Neural crest cell (in vitro differentiated cells): ENCODE measurements at regions not wholly inside any gene's neighbourhood (a gene's known extent, or its start where the extent isn't known, plus 50 kb on each side); places are given as distances from the start of the nearest gene placed in this dataset.
"Not testable (repeated sequence)": the region's sequence is repeated elsewhere in the genome, so short reads cannot be mapped to it uniquely, and the experiment has no call there.

Experiments
- DNase-seq: peaks from one replicate; pipeline ENCODE4 v3.0.0; 2021; ENCODE audit warnings: low read depth, mixed read lengths, low spot score
- H3K27ac Mint-ChIP-seq: one replicate; pipeline ENCODE4 v1.8.0; 2021; ENCODE audit warnings: mild to moderate bottlenecking, mixed read lengths; ENCODE audit not compliant: unreplicated experiment
- H3K27me3 Mint-ChIP-seq: 2 replicates; pipeline ENCODE4 v1.8.0; 2021; ENCODE audit warnings: low read depth, mild to moderate bottlenecking, mixed read lengths
- H3K36me3 Mint-ChIP-seq: 2 replicates; pipeline ENCODE4 v1.8.0; 2021; ENCODE audit warnings: low read depth, mild to moderate bottlenecking, mixed read lengths
- H3K4me1 Mint-ChIP-seq: 2 replicates; pipeline ENCODE4 v1.8.0; 2021; ENCODE audit warnings: mixed read lengths
- H3K4me3 Mint-ChIP-seq: one replicate; pipeline ENCODE4 v1.8.0; 2021; ENCODE audit warnings: mild to moderate bottlenecking, mixed read lengths
- H3K9me3 Mint-ChIP-seq: 2 replicates; pipeline ENCODE4 v1.8.0; 2021; ENCODE audit warnings: mixed read lengths
- CTCF ChIP-seq: fragments of 200-600 bp; sonication (generic); conservative IDR thresholded peaks from 2 replicates; pipeline ENCODE4 v1.5.0; 2021; ENCODE audit warnings: antibody characterized with exemption, mild to moderate bottlenecking

GRCh38 chr16:54985156-54985555 lies 54.5 kb downstream of the IRX5 start:
- no peak for DNase-seq
- Mint-ChIP-seq H3K4me1 (peaks cover 73% of the 10 kb centered on the region), H3K27ac (peak overlapping the region; percentile 75), H3K9me3 (no peaks in the 10 kb centered on the region), H3K27me3 (peaks cover 3% of the 10 kb centered on the region), H3K36me3 (no peaks in the 10 kb centered on the region), H3K4me3 (no peak overlapping the region)
- TF ChIP-seq CTCF, result no peak

- H3K27me3 Mint-ChIP-seq, result peaks cover 3% of the 10 kb centered on the region
- H3K4me1 Mint-ChIP-seq, result peaks cover 72% of the 10 kb centered on the region
- no peak for DNase-seq
- H3K27ac Mint-ChIP-seq, result peak overlapping the region; percentile 62
- no peak overlapping the region for H3K4me3 Mint-ChIP-seq
- no peaks in the 10 kb centered on the region for H3K9me3 Mint-ChIP-seq
- TF ChIP-seq CTCF, result no peak
- no peaks in the 10 kb centered on the region for H3K36me3 Mint-ChIP-seq
Measured at GRCh38 chr16:54985668-54986067, 55.0 kb downstream of the IRX5 start.

GRCh38 chr16:54986409-54986808 lies 55.7 kb downstream of the IRX5 start:
- Mint-ChIP-seq H3K27ac (peak overlapping the region; percentile 62), H3K4me3 (peak overlapping the region; percentile 60), H3K27me3 (peaks cover 3% of the 10 kb centered on the region), H3K9me3 (no peaks in the 10 kb centered on the region), H3K4me1 (peaks cover 65% of the 10 kb centered on the region), H3K36me3 (no peaks in the 10 kb centered on the region)
- no peak for TF ChIP-seq CTCF
- no peak for DNase-seq

- no peaks in the 10 kb centered on the region for H3K36me3 Mint-ChIP-seq
- peak overlapping the region; percentile 72 for H3K4me3 Mint-ChIP-seq
- DNase-seq, result no peak
- peaks cover 3% of the 10 kb centered on the region for H3K27me3 Mint-ChIP-seq
- no peaks in the 10 kb centered on the region for H3K9me3 Mint-ChIP-seq
- peaks cover 58% of the 10 kb centered on the region for H3K4me1 Mint-ChIP-seq
- no peak overlapping the region for H3K27ac Mint-ChIP-seq
- no peak for TF ChIP-seq CTCF
Measured at GRCh38 chr16:54987081-54987480, 56.4 kb downstream of the IRX5 start.

- no peaks in the 10 kb centered on the region for H3K9me3 Mint-ChIP-seq
- H3K4me3 Mint-ChIP-seq, result no peak overlapping the region
- DNase-seq, result no peak
- peaks cover 26% of the 10 kb centered on the region for H3K4me1 Mint-ChIP-seq
- H3K27me3 Mint-ChIP-seq, result peaks cover 10% of the 10 kb centered on the region
- TF ChIP-seq CTCF, result no peak
- no peaks in the 10 kb centered on the region for H3K36me3 Mint-ChIP-seq
- H3K27ac Mint-ChIP-seq, result no peak overlapping the region
Measured at GRCh38 chr16:54991525-54991924, 60.9 kb downstream of the IRX5 start.

- not testable (repeated sequence) for H3K36me3 Mint-ChIP-seq, DNase-seq, H3K4me3 Mint-ChIP-seq, H3K9me3 Mint-ChIP-seq, H3K27ac Mint-ChIP-seq
- peaks cover 22% of the 10 kb centered on the region for H3K4me1 Mint-ChIP-seq
- H3K27me3 Mint-ChIP-seq, result peaks cover 14% of the 10 kb centered on the region
Measured at GRCh38 chr16:54991946-54992345, 61.3 kb downstream of the IRX5 start.
